ENCODE measurements at regions not wholly inside any gene's neighbourhood (a gene's known extent, or its start where the extent isn't known, plus 50 kb on each side); places are given as distances from the start of the nearest gene placed in this dataset.

DNA sequence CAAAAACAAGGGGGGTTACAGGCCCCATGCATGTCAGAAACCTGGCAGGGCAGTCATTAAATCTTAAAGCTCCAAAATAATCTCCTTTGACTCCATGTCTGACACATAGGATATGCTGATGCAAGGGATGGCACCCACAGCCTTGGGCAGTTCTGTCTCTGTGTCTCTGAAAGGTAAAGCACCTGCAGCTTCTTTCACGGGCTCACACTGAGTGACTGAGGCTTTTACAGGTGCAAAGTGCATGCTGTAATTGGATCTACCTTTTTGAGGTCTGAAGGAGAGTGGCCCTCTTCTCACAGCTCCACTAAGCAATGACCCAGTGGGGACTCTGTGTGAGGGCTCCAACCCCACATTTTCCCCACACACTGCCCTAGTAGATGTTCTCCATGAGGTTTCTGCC is 1309.0 kb upstream of the B3GALT2 start:
- no peak overlapping the region for H3K4me3 ChIP-seq (ENCODE audit: low read depth, low read length)

DNA sequence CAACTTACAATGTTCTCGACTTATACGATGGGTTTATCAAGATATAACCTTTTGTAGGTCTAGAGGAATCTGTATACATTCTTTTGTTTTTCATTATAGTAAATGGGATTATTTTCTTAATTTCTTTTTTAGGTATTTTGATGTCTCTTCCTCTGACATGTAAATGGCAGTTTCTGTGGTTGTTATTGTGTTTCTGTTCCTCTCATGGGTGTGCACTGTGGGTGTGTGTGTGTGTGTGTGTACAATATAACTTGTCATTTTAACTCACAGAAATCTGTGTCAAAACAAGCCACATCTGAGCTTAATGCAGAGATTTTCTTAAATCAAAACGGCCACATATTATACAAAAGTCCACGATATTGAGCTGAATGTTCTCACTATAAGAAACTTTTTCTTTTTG is 1300.8 kb upstream of the B3GALT2 start:
- H3K4me3 ChIP-seq (ENCODE audit: low read depth, low read length), result no peak overlapping the region
- TF ChIP-seq, protein P1, sequence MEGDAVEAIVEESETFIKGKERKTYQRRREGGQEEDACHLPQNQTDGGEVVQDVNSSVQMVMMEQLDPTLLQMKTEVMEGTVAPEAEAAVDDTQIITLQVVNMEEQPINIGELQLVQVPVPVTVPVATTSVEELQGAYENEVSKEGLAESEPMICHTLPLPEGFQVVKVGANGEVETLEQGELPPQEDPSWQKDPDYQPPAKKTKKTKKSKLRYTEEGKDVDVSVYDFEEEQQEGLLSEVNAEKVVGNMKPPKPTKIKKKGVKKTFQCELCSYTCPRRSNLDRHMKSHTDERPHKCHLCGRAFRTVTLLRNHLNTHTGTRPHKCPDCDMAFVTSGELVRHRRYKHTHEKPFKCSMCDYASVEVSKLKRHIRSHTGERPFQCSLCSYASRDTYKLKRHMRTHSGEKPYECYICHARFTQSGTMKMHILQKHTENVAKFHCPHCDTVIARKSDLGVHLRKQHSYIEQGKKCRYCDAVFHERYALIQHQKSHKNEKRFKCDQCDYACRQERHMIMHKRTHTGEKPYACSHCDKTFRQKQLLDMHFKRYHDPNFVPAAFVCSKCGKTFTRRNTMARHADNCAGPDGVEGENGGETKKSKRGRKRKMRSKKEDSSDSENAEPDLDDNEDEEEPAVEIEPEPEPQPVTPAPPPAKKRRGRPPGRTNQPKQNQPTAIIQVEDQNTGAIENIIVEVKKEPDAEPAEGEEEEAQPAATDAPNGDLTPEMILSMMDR (IDR thresholded peaks at IDR 0.05; ENCODE audit: borderline replicate concordance, insufficient read depth, low read depth, low read length), result no peak

More for the DNA sequence above, 1309.0 kb upstream of the B3GALT2 start:
- TF ChIP-seq, protein P1 (IDR thresholded peaks at IDR 0.05; ENCODE audit: borderline replicate concordance, insufficient read depth, low read depth, low read length), result no peak

DNA sequence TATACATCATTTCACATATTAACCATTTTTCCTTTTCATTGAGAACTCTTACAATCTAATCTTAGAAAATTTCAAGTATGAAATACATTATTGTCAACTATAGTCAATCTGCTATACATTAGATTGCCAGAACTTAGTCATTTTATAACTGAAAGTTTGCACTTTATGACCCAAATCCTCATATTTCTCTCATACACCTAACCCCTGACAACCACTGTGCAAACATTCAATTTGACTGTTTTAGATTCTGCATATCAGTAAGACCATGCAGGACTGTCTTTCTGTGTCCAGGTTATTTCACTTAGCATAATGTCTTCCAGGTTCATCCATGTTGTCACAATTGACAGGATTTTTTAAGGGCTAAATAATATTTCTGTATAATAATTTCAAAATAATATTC is 1299.0 kb upstream of the B3GALT2 start:
- TF ChIP-seq, protein P1 (IDR thresholded peaks at IDR 0.05; ENCODE audit: borderline replicate concordance, insufficient read depth, low read depth, low read length), result no peak
- no peak overlapping the region for H3K4me3 ChIP-seq (ENCODE audit: low read depth, low read length)

DNA sequence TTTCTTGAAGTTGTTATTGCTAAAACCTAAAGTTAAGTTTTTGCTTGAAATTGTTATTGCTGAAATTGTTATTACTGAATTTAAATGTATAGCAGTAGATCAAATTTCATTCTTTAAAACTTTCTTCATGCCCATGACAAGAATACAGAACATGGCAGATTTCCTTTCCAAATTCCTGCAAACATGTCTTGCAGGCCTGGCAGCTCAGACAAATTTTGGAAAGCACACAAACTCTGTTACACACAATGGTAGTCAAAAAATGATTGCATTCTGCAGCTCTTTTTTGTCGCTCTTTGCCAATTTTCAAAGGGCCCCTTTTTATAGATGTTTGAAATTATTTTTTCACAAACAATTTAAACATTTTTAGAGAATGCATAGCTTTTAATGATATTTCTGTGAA is 1292.3 kb upstream of the B3GALT2 start:
- TF ChIP-seq, protein P1 (IDR thresholded peaks at IDR 0.05; ENCODE audit: borderline replicate concordance, insufficient read depth, low read depth, low read length), result no peak
- H3K4me3 ChIP-seq (ENCODE audit: low read depth, low read length), result no peak overlapping the region

DNA sequence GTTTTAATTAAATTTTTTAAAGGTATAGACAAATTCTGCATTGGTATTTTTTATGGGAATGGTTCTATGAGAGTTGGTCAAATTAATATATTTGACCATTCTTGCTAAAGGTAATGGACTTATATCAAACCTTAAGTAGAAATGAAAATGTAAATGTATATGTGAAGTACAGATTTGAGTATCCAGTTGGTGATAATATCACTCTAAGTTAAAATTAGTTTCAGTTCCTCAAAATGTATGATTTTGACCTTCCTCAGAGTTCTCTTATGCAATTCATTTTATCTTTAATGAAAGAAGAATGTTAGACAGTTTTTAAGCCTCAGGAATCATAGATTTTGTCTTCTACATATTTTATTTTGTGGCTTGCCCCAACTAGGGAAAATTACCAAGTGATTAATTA is 1291.5 kb upstream of the B3GALT2 start:
- no peak overlapping the region for H3K4me3 ChIP-seq (ENCODE audit: low read depth, low read length)
- TF ChIP-seq, protein P1 (IDR thresholded peaks at IDR 0.05; ENCODE audit: borderline replicate concordance, insufficient read depth, low read depth, low read length), result no peak

DNA sequence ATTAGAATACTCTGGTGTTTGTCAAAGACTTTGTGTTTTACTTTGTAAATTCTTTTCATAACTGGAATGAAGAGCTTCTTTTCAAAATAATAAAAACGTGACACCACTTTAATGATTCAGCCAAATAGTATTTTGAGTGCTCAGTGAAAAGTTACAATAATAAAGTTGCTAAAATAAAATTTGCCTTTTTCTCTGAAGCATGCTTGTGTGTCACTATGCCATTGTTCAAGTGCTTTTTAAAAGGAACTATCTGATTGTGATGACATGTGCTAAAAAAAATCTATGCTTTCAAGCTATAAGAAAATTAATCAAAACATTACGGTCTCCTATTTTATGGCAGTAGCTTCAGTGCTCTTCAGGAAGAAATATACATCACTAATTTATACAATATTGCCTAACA is 1290.5 kb upstream of the B3GALT2 start:
- no peak overlapping the region for H3K4me3 ChIP-seq (ENCODE audit: low read depth, low read length)
- TF ChIP-seq, protein P1 (IDR thresholded peaks at IDR 0.05; ENCODE audit: borderline replicate concordance, insufficient read depth, low read depth, low read length), result no peak

DNA sequence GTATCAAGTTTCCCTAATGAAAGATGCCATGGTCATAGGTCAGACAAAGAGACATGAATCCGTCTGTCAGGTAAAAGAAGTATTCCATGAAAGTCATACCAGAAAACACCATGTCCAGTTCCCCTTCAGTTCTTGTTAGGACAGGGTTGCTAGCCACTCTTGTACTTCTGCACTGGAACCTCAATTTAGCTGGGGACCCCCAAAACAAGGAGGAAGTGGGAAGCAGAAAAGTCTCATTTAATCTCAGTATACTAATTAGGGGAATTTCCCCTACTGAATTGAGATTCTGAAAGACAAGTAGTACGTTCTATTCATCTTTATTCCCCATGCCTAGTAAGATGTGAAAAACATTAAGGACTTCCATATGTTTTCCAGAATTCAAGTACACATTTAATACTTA is 1289.9 kb upstream of the B3GALT2 start:
- H3K4me3 ChIP-seq (ENCODE audit: low read depth, low read length), result no peak overlapping the region
- TF ChIP-seq, protein P1 (IDR thresholded peaks at IDR 0.05; ENCODE audit: borderline replicate concordance, insufficient read depth, low read depth, low read length), result no peak

Data from GM12875 (cell line).